ENCODE measurements at regions not wholly inside any gene's neighbourhood (a gene's known extent, or its start where the extent isn't known, plus 50 kb on each side); places are given as distances from the start of the nearest gene placed in this dataset.

- H3K4me3 ChIP-seq (ENCODE audit: low read length): no peak overlapping the region
- no peak overlapping the region for H2BK15ac ChIP-seq (replicated peaks; ENCODE audit: low read depth)
- H2BK120ac ChIP-seq (ENCODE audit: low read depth, low read length): no peak overlapping the region
- H4K5ac ChIP-seq (ENCODE audit: low read length): no peak overlapping the region
- no peak overlapping the region for H3K9ac ChIP-seq (ENCODE audit: low read length)
- H3K56ac ChIP-seq (ENCODE audit: low read length): no peak overlapping the region
- no peak overlapping the region for H4K8ac ChIP-seq (ENCODE audit: low read depth, low read length)
- H3K18ac ChIP-seq (ENCODE audit: low read length): no peak overlapping the region
- H3K4me1 ChIP-seq (ENCODE audit: control insufficient read depth, low read depth, low read length): no peaks in the 10 kb centered on the region
- no peaks in the 10 kb centered on the region for H3K79me1 ChIP-seq (ENCODE audit: low read length)
- DNase-seq: peak; percentile 71
- WGBS (ENCODE audit: extremely low coverage, insufficient coverage, low lambda C conversion rate): no CpG with 5 or more reads among the region's 4 CpGs
- no peak overlapping the region for H3K23ac ChIP-seq (ENCODE audit: low read length)
- no peak overlapping the region for H2BK5ac ChIP-seq (ENCODE audit: low read length)
- no peak overlapping the region for H2AK5ac ChIP-seq (ENCODE audit: low read length)
- H3K4me2 ChIP-seq (ENCODE audit: low read length): no peak overlapping the region
- H3K79me2 ChIP-seq (ENCODE audit: control insufficient read depth, insufficient read depth, low read length): no peaks in the 10 kb centered on the region
- H3K27ac ChIP-seq (ENCODE audit: low read depth, low read length): no peak overlapping the region
- no peaks in the 10 kb centered on the region for H3K27me3 ChIP-seq (ENCODE audit: insufficient read depth, low read length, poor library complexity)
- H3K4ac ChIP-seq (ENCODE audit: low read depth, low read length): no peak overlapping the region
- no peaks in the 10 kb centered on the region for H3K36me3 ChIP-seq (ENCODE audit: control insufficient read depth, insufficient read depth, low read length)
Measured at GRCh38 chr1:232682248-232682647, 52.3 kb upstream of the SIPA1L2 start.

- H3K23ac ChIP-seq (ENCODE audit: low read length): no peak overlapping the region
- H3K27me3 ChIP-seq (ENCODE audit: insufficient read depth, low read length, poor library complexity): no peaks in the 10 kb centered on the region
- H3K4me3 ChIP-seq (ENCODE audit: low read length): no peak overlapping the region
- H2AK5ac ChIP-seq (ENCODE audit: low read length): no peak overlapping the region
- H3K4ac ChIP-seq (ENCODE audit: low read depth, low read length): no peak overlapping the region
- no peak overlapping the region for H2BK120ac ChIP-seq (ENCODE audit: low read depth, low read length)
- H3K79me1 ChIP-seq (ENCODE audit: low read length): no peaks in the 10 kb centered on the region
- H3K36me3 ChIP-seq (ENCODE audit: control insufficient read depth, insufficient read depth, low read length): no peaks in the 10 kb centered on the region
- no peak overlapping the region for H3K27ac ChIP-seq (ENCODE audit: low read depth, low read length)
- H3K4me1 ChIP-seq (ENCODE audit: control insufficient read depth, low read depth, low read length): no peaks in the 10 kb centered on the region
- H2BK5ac ChIP-seq (ENCODE audit: low read length): no peak overlapping the region
- no CpG with 5 or more reads among the region's 3 CpGs for WGBS (ENCODE audit: extremely low coverage, insufficient coverage, low lambda C conversion rate)
- H3K79me2 ChIP-seq (ENCODE audit: control insufficient read depth, insufficient read depth, low read length): no peaks in the 10 kb centered on the region
- no peak overlapping the region for H3K4me2 ChIP-seq (ENCODE audit: low read length)
- H3K9ac ChIP-seq (ENCODE audit: low read length): no peak overlapping the region
- no peak overlapping the region for H3K18ac ChIP-seq (ENCODE audit: low read length)
- H3K56ac ChIP-seq (ENCODE audit: low read length): no peak overlapping the region
- H4K8ac ChIP-seq (ENCODE audit: low read depth, low read length): no peak overlapping the region
- DNase-seq: no peak
- H2BK15ac ChIP-seq (replicated peaks; ENCODE audit: low read depth): no peak overlapping the region
- no peak overlapping the region for H4K5ac ChIP-seq (ENCODE audit: low read length)
Measured at GRCh38 chr1:232684371-232685105, 54.6 kb upstream of the SIPA1L2 start.

GRCh38 chr1:232686346-232686745 is 56.4 kb upstream of the SIPA1L2 start:
- Histone ChIP-seq H4K5ac (ENCODE audit: low read length) (no peak overlapping the region), H3K36me3 (ENCODE audit: control insufficient read depth, insufficient read depth, low read length) (no peaks in the 10 kb centered on the region), H3K23ac (ENCODE audit: low read length) (no peak overlapping the region), H3K4me2 (ENCODE audit: low read length) (no peak overlapping the region), H3K27me3 (ENCODE audit: insufficient read depth, low read length, poor library complexity) (no peaks in the 10 kb centered on the region), H3K4ac (ENCODE audit: low read depth, low read length) (no peak overlapping the region), H3K18ac (ENCODE audit: low read length) (no peak overlapping the region), H4K8ac (ENCODE audit: low read depth, low read length) (no peak overlapping the region), H2BK5ac (ENCODE audit: low read length) (no peak overlapping the region), H3K79me2 (ENCODE audit: control insufficient read depth, insufficient read depth, low read length) (no peaks in the 10 kb centered on the region), H3K4me3 (ENCODE audit: low read length) (no peak overlapping the region), H2BK120ac (ENCODE audit: low read depth, low read length) (no peak overlapping the region), H2BK15ac (replicated peaks; ENCODE audit: low read depth) (no peak overlapping the region), H3K79me1 (ENCODE audit: low read length) (no peaks in the 10 kb centered on the region), H3K4me1 (ENCODE audit: control insufficient read depth, low read depth, low read length) (no peaks in the 10 kb centered on the region), H3K27ac (ENCODE audit: low read depth, low read length) (no peak overlapping the region), H3K9ac (ENCODE audit: low read length) (no peak overlapping the region), H2AK5ac (ENCODE audit: low read length) (no peak overlapping the region), H3K56ac (ENCODE audit: low read length) (no peak overlapping the region)
- DNase-seq: no peak
- no CpG with 5 or more reads among the region's 4 CpGs for WGBS (ENCODE audit: extremely low coverage, insufficient coverage, low lambda C conversion rate)

GRCh38 chr1:232687304-232687703 is 57.4 kb upstream of the SIPA1L2 start:
- Histone ChIP-seq H3K36me3 (ENCODE audit: control insufficient read depth, insufficient read depth, low read length) (no peaks in the 10 kb centered on the region), H4K5ac (ENCODE audit: low read length) (no peak overlapping the region), H2BK120ac (ENCODE audit: low read depth, low read length) (no peak overlapping the region), H2AK5ac (ENCODE audit: low read length) (no peak overlapping the region), H2BK5ac (ENCODE audit: low read length) (no peak overlapping the region), H3K4me2 (ENCODE audit: low read length) (no peak overlapping the region), H3K4ac (ENCODE audit: low read depth, low read length) (no peak overlapping the region), H3K23ac (ENCODE audit: low read length) (no peak overlapping the region), H3K27me3 (ENCODE audit: insufficient read depth, low read length, poor library complexity) (no peaks in the 10 kb centered on the region), H3K9ac (ENCODE audit: low read length) (no peak overlapping the region), H3K4me1 (ENCODE audit: control insufficient read depth, low read depth, low read length) (no peaks in the 10 kb centered on the region), H4K8ac (ENCODE audit: low read depth, low read length) (no peak overlapping the region), H3K27ac (ENCODE audit: low read depth, low read length) (no peak overlapping the region), H3K56ac (ENCODE audit: low read length) (no peak overlapping the region), H3K4me3 (ENCODE audit: low read length) (no peak overlapping the region), H3K79me1 (ENCODE audit: low read length) (no peaks in the 10 kb centered on the region), H2BK15ac (replicated peaks; ENCODE audit: low read depth) (no peak overlapping the region), H3K18ac (ENCODE audit: low read length) (no peak overlapping the region), H3K79me2 (ENCODE audit: control insufficient read depth, insufficient read depth, low read length) (no peaks in the 10 kb centered on the region)
- no peak for DNase-seq
- WGBS (ENCODE audit: extremely low coverage, insufficient coverage, low lambda C conversion rate): no CpG with 5 or more reads among the region's 6 CpGs

- no peak for DNase-seq
- Histone ChIP-seq H3K56ac (ENCODE audit: low read length) (no peak overlapping the region), H3K23ac (ENCODE audit: low read length) (no peak overlapping the region), H2BK15ac (replicated peaks; ENCODE audit: low read depth) (no peak overlapping the region), H3K27me3 (ENCODE audit: insufficient read depth, low read length, poor library complexity) (no peaks in the 10 kb centered on the region), H3K4ac (ENCODE audit: low read depth, low read length) (no peak overlapping the region), H4K5ac (ENCODE audit: low read length) (no peak overlapping the region), H3K4me3 (ENCODE audit: low read length) (no peak overlapping the region), H3K4me1 (ENCODE audit: control insufficient read depth, low read depth, low read length) (no peaks in the 10 kb centered on the region), H3K79me1 (ENCODE audit: low read length) (no peaks in the 10 kb centered on the region), H3K9ac (ENCODE audit: low read length) (no peak overlapping the region), H3K36me3 (ENCODE audit: control insufficient read depth, insufficient read depth, low read length) (no peaks in the 10 kb centered on the region), H2BK120ac (ENCODE audit: low read depth, low read length) (no peak overlapping the region), H2AK5ac (ENCODE audit: low read length) (no peak overlapping the region), H4K8ac (ENCODE audit: low read depth, low read length) (no peak overlapping the region), H2BK5ac (ENCODE audit: low read length) (no peak overlapping the region), H3K4me2 (ENCODE audit: low read length) (no peak overlapping the region), H3K79me2 (ENCODE audit: control insufficient read depth, insufficient read depth, low read length) (no peaks in the 10 kb centered on the region), H3K18ac (ENCODE audit: low read length) (no peak overlapping the region), H3K27ac (ENCODE audit: low read depth, low read length) (no peak overlapping the region)
- no CpG with 5 or more reads among the region's 5 CpGs for whole genome bisulfite sequencing (ENCODE audit: extremely low coverage, insufficient coverage, low lambda C conversion rate)
Measured at GRCh38 chr1:232687728-232688127, 57.8 kb upstream of the SIPA1L2 start.

- Histone ChIP-seq H3K4me1 (ENCODE audit: control insufficient read depth, low read depth, low read length) (no peaks in the 10 kb centered on the region), H4K5ac (ENCODE audit: low read length) (no peak overlapping the region), H3K79me1 (ENCODE audit: low read length) (no peaks in the 10 kb centered on the region), H3K36me3 (ENCODE audit: control insufficient read depth, insufficient read depth, low read length) (no peaks in the 10 kb centered on the region), H3K56ac (ENCODE audit: low read length) (no peak overlapping the region), H3K23ac (ENCODE audit: low read length) (no peak overlapping the region), H3K4ac (ENCODE audit: low read depth, low read length) (no peak overlapping the region), H3K27ac (ENCODE audit: low read depth, low read length) (no peak overlapping the region), H3K9ac (ENCODE audit: low read length) (no peak overlapping the region), H3K27me3 (ENCODE audit: insufficient read depth, low read length, poor library complexity) (no peaks in the 10 kb centered on the region), H3K4me3 (ENCODE audit: low read length) (no peak overlapping the region), H3K79me2 (ENCODE audit: control insufficient read depth, insufficient read depth, low read length) (no peaks in the 10 kb centered on the region), H2BK5ac (ENCODE audit: low read length) (no peak overlapping the region), H2AK5ac (ENCODE audit: low read length) (no peak overlapping the region), H3K18ac (ENCODE audit: low read length) (no peak overlapping the region), H2BK120ac (ENCODE audit: low read depth, low read length) (no peak overlapping the region), H4K8ac (ENCODE audit: low read depth, low read length) (no peak overlapping the region), H3K4me2 (ENCODE audit: low read length) (no peak overlapping the region), H2BK15ac (replicated peaks; ENCODE audit: low read depth) (no peak overlapping the region)
- DNase-seq: no peak
- 100% methylated on average over 1 of the region's 2 CpGs for WGBS (ENCODE audit: extremely low coverage, insufficient coverage, low lambda C conversion rate)
Measured at GRCh38 chr1:232688398-232688797, 58.5 kb upstream of the SIPA1L2 start.
